CD4-positive, alpha-beta T cell treated with Interleukin-6 for 4 hours (primary cell): ENCODE measurements at regions not wholly inside any gene's neighbourhood (a gene's known extent, or its start where the extent isn't known, plus 50 kb on each side); places are given as distances from the start of the nearest gene placed in this dataset.

Source experiments
- DNase-seq: peaks from one replicate; pipeline ENCODE4 v3.0.0-alpha.2; 2020; ENCODE audit warnings: mixed read lengths

DNA sequence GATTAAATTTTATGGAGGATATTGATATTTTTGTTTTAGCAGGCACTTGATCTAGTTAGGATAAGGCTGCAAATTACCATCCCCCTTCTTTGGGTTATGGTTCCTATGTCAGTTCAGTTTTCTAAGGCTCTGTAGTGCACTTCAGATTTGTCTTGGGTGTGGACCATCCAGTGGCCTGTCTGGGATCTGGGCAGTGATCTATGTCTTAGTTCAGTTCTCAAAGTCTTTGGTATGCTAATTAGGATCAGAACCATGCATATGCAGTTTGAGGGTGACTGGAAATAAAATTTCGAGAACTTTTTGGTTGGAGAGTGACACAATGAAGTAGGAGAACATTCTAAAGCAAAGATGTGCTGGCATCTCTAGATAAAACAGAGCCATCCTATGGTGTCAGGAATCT, 388.2 kb downstream of the MID1IP1 start:
- no peak for DNase-seq

DNA sequence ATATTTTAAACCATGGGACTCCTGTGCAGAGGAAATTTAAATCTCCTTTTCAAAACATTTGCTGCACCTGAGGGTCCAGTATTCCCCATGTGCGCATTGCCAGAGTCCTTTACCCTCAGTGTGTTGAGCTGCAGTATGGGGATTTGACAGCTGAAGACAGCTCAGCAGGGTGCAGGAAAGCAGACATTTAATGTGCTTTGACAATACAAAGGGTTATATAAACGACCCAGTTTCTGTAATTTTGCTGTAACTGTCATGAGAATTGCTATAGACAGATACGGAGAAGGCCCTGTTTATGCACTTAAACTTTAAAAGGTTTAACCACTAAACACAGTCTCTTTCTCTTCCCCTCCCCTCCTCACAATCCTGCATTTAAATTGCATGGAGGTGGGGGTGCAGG, 393.4 kb downstream of the MID1IP1 start:
- DNase-seq: no peak

DNA sequence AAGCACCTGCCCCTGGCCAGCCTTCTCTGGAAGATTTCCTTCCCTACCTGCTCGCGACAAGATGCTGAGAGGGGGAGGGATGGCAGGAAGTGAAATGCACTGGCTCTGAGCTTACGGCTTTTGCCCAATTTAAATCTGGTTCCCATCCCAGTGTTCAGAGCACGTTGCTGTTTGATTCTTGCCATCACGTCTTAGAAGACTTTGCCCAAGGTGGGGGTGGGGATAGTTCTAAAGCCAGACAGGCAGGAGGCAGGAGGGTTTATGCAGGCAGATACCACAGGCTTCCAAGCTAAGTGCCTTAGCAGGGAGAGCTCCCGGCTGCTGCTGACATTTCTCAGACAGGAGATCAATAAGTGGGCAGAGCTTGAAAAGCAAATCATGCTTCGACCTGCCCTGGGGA, 393.9 kb downstream of the MID1IP1 start:
- DNase-seq: peak; percentile 6

DNA sequence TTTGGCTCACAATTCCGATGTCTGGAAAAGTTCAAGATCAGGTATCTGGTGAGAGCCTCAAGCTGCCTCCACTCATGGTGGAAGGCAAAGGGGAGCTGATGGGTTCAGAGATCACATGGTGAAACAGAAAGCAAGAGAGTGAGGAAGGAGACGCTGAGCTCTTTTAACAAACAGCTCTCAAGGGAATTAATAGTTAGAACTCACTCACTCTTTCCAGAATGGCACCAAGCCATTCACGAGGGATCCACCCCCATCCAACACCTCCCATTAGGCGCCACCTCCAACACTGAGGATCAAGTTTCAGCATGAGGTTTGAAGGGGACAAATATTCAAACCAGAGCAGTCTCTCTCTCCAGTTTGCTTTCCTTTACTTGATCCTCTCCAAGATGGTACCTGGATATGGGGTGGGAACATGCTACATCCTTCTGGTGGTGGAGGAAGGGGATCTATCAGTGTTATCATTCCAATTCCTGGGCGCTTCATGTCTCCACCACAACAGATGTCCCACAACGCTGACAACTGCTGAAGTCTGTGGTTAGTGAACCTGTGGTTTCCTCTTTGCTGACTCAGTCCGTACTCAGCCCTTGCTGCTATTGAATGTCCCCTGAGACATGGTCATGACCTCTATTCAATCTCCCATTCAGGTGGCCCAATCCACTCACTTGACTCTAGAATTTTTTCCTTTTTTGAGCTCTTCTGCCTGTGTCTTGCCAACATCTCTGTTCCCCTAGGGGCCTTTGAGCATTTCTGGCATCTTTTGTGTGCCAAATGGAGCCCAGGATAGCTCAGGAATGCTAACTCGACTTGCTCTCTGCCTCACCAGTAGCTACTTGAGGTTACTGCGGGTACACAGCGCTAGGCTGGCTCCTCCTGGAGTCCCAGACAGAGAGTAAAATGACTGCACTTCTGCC, 395.2 kb downstream of the MID1IP1 start:
- DNase-seq: peak; percentile 55

DNA sequence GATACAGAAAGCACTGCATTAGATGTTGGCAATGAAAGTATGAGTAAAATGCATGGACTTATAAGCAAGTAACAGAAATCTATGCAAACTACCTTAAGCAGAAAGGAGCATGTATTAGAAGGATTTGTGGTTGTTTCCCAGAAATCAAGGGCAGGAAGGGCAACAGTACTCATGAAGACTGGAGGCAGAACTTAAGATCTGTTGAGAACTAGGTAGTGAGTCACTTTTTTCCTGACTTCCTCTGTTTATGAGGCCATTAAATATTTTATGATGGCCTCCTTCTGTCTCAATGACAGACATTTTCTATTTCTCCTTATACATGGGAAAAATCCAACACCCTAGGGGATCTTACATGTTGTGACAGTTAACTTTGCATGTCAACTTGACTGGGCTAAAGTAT, 398.2 kb downstream of the MID1IP1 start:
- no peak for DNase-seq

DNA sequence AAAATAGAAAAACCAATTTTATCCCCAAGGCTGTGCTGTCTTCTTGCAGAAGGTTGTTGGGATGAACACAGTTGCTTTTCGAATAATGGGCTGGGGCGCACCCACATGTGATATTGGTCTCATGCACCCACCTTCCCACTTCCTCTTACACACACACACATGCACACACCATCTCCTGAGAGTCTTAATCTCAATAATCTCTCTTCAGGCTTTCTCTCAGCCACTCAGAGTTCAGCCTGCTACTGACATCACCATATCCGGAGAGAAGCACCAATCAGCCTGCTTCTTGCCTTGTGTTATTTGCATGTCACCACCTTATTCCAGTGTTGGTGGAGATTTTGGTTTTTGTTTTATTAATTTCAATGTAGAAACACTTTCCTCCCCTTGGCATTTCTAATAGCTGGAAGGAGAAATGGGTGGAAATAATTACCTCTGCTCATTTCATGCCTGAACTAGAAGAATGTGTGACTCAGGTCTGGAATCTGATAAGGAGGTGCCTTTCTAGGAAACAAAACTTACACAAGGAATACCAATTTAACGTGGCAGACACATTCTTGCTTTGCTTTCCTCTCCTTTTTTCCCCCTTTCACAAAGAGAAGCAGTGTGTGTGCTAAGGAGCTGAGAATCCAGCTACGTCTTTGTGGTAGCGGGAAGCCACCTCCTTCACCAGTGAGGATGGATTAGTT, 400.2 kb downstream of the MID1IP1 start:
- no peak for DNase-seq

DNA sequence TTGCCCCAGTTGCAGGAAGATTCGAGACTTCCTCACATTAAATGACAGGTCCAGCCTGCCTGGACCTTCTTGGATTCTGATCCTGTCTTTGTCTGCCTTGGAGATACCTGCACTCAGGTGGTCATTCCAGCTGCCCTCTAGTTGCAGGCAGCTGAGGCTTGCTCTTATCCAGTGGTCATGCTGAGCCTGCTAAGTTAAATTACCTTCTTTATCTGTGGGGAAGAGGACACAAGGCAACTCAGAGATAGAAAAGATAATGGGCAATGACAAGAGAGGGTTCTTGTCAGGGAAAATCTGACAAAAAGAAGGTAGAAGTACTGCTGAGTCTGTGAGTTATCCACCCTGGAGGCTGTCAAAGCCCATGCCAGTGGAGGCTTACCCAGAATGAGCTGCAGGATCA, 401.4 kb downstream of the MID1IP1 start:
- DNase-seq: no peak

DNA sequence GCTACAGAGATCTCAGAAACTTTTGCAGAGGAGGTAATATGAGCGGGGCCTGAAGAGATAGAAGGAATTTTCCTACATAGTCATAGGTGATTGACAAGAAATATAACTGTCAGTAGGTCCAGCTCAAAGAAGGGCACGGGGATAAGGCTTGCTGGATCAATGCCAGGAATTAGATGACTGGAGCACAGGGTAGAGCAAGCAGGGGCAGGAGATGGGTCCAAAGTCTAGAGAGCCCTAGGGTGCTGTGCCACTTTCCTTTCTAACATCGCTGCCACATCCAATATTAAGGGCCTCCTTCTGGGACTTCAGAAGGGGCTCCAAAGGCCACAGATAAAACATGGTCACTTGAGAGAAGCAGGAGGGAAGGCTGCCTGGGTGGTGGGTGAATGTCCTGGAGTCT, 402.2 kb downstream of the MID1IP1 start:
- no peak for DNase-seq

DNA sequence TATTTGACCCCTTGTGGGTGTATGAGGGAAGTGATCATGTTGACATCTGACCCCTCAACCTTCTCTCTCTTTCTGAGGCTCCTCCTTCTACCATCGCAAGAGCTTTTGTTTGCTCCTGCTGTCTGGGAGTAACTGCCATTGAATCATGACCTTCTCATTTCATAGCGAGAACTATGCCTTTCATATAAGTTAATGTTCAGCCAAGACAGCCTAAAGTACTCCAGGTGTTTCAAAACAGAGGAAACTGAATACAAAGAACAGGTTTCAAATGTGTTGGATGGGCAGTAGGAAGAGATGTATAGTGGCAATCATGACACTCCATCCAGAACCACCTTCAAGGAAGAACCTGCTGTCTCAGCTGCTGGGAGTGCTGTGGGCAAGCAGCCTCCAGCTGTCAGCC, 403.1 kb downstream of the MID1IP1 start:
- DNase-seq: no peak

DNA sequence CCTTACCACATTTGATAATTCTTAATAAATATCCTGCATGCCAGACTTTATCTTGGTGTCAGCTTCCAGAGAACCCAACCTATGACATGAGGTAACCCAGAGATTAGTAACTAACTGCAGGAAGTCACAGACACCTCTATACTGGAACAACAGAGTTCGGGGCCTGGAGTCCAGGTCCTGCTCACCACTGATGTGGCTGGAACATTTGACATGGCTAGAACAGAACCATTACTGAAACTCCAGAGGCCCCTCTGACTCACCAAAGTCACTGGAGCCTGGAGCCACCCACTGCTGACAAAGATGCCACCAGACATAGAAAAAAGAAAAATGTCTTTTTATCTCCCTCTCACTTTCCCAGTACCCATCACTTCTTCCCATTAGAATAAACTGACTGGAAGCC, 403.7 kb downstream of the MID1IP1 start:
- DNase-seq: no peak

DNA sequence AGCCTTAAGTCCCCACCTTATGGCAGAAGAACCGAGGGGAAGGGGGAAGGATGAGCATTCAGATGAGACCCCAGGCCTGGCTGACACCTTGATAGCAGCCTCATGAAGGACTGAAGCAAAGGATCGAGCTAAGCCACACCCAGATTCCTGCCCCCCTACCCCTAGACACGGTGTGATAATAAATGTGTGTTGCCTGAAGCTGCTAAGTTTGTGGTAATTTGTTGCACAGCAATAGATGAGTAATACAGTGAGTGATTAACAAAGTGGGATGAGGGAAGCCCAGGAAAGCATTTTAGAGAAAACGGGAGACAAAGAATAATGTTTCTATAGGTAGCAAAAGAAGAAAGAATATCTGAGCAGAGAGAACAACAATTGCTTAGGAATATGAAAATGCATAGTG, 404.2 kb downstream of the MID1IP1 start:
- no peak for DNase-seq

DNA sequence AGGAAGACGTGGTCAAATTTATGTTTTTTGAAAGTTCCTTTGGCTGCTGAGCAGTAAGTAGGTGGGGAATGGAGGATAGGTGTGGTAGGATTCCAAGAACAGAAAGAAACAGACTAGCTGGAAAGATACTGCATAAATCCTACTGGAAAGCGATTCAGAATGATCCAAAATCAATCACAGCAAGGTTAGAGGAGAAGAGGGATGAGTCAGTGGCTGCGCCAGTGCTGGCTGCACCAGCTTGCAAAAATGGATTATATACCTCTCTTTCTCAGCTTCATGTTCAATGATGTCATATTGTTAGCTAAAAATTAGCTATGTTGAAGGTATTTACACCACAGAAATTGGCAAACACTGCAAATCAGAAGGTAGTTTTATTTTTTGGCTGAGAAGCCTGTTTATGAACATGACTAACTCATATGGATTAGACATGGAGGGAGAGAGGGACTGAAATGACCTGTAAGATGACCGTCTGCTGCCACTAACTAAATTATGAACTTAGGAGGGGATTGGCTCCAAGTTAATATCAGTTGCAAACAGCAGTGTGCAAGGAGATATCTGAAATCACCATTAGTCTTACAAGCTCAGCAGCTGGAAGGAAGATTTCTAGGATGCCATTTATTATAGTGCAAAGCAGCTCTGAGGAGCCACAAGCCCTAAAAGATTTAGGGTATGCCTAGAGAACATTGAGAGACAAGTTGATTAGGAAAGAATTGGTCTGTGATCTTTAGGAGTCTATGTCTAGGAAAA, 405.3 kb downstream of the MID1IP1 start:
- no peak for DNase-seq

DNA sequence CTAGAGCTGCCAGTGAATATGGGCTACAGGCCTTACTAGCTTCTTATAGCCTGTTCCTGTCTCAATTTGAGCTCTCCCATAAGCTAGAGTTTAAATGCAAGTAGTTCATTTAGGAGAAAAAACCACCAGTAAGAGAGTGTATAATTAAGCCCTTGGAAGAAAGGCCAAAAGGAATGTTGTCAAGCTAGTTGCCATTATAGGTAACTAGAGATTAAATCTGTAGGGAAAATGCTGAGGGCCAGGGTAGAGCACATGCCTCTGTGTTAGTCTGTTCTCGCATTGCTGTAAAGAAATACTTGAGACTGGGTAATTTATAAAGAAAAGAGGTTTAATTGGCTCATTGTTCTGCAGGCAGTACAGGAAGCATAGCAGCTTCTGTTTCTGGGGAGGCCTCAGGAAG, 410.2 kb downstream of the MID1IP1 start:
- no peak for DNase-seq

DNA sequence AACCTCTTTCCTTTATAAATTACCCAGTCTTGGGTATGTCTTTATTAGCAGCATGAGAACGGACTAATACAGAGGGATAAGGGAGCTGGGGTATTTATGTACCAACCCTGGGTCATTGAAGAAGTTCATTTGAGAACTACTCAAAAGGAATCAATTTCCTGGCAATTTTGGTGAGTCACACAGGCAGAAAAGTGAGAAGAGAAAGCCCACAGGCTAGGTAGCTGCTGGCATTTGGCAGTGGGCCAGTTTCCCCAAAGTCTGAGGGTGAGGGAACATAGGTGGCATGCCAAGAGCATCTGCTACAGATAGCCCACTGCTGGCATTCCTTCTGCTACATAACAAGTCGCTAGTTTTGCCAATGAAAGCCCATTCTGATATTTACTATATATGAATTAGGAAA, 411.2 kb downstream of the MID1IP1 start:
- peak; percentile 57 for DNase-seq

DNA sequence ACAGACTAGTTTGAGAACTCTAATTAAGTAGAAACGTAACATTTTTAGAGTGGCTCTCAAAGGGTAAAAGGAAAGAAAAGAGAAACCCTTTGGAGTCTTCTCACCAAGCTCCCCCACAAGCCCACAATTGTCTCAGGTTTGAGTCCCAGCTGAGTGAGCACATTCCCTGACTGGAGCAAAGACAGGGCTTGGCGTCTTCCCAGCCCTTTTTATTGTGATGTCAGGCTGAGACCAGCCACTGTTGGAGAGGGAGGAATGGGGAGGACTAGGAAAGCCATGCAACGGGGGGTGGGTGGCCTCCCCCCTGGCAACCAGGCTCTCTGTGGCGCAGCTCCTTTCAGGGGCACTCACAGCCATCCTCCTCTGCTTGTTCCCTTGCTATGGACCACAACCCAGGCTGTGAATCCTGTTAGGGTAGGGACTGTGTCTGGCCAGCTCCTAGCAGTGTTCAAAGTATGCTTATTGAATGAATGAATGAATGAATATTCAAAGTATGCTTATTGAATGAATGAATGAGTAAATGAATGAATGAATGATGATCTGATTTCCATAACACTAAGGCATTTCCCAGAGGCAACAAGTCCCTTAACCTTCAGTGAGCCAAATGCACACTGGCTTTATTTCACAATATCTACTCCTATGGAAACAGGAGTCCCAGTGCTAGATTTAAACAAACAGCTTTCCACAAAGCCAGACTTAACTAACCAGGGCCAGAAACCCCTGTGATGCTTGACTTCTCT, 413.3 kb downstream of the MID1IP1 start:
- no peak for DNase-seq

DNA sequence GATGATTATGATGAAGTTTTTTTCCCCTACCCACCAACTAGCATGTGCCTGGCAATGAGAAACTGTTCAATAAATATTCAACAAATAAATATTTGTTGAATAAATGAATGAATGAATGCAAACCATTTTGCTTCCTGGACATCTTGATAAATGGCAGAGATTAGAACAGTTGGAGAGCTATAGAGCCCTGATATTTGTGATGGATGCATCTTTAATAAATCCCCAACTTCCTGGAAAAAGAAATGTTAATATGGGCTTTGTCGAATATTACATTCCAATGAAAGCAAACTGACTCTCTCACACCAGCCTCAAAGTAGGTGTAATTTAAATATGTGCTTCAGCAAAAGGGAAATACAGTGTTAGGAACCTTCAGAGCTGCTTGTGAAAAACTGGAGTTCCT, 419.7 kb downstream of the MID1IP1 start:
- no peak for DNase-seq

DNA sequence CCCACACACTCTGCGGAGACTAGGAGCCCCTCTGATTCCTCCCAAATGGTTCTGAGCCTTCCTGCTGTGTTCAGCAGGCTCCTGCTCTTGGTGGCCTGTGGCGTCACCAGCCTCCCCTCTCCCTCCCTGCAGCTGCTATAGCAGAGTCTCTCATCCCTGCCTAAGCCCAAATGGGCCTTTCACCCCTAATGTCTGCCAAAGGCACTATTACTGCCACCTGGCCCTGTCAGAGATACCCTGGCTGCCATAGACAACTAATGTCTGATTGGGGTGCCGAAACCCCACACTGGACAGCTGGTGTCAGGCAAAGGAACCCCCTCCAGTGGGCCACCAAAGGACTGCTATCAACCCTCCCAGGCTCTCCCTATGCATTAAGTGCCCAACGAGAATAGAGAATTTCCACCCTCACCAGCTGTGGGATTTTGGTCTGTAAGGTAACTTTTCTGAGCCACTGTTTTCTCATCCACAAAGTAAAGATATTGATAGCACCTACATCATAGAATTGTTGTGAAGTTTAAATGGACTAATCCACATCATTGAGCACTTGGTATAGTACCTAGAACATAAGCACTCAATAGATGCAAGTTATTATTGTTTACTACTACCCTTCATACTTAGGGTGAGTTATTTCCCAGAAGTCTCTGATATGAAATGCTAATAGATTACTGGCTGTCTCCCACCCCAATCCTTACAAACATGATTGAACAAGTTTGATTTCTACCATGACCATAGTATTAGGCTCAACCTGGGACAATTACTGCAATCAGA, 421.3 kb downstream of the MID1IP1 start:
- DNase-seq: no peak

DNA sequence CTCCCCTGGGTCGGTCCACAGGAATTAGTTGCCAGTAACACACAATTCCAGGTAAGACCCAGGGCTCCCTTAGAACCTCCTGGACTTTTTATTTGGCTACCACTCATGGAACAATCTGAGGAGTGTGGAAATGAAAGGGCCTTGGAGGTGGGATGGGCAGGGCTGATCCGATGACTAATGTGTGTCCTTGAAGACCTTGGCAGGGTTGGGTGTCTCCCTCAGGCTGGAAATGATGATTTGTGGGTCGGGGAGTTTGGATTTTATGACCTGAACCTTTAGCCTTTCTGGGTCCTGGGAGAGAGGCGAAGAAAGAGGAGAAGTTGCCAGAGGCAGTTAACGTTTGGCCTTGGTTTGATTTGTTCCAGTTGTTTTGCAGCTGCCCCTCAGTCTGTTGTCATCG, 425.0 kb downstream of the MID1IP1 start:
- DNase-seq: no peak

DNA sequence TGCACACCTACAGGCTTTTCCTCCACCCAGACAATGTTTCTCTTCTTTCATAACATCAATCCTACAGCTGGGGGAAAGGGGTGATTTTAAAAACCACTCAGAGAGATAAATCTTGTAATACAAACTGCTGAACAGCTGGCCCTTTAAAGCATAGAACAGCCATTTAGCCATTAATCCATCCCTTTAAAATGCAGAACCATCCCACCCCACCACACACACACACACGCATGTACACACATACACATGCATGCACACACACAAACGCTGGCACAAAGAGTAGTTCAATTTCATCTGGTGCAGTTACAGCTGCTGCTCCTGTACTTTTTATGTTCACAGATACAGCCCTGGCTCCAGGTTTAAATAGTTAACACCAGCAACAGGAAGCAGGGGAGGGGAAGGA, 426.1 kb downstream of the MID1IP1 start:
- DNase-seq: no peak

DNA sequence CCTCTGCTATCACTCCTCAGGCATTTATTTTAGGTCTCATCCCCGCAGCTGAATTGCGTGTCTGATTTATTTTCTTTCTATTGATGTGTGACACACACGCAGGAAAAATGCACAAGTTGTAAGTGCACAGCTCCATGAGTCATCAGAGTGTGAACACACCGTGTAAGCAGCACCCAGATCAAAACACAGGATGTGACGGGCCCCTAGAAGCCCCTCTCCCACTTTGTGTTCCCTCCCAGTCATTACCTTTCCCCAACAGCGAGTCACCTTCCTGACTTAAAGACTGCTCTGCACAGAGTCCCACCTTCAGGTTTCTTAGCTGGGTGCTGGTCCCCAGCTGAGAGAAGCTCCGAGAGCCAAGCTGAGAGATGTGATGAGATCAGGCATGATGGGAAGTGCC, 436.7 kb downstream of the MID1IP1 start:
- DNase-seq: peak; percentile 34

DNA sequence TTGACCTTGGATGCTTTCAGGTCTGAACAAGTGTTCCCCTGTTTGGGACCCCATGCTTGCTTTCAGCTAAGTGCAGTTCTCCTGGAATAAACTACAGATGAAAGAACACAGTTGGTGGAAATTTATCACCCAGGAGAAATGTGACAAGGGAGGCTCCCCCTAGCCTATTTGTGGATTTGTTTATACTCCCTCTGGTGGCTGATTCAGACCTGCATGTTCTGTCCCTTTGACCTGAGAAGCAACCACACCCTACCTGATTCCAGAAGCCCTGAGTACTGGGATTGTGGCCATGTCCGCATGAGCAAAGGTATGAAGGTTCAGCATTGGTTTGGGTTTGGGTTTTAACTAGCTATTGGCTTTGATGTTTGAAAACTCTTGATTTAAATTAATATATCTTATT, 440.9 kb downstream of the MID1IP1 start:
- peak; percentile 41 for DNase-seq

DNA sequence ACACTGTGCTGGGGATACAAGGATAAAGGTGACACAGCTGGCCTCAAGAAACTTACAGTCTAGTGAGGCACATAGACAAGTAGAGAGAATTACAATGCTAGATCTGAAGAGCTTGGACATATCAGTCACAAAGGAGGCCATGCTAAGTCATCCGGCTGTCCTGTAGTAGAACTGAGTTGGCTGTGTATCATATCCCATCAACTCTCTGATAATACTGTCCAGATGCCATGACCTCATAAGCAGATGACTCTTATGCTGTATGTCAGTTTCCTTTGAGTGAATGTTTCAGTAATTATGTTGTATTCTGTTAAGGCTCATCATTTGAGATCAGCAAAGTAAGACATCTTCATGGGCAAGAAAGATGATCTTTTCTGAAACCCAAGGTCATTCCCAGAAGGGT, 442.9 kb downstream of the MID1IP1 start:
- DNase-seq: no peak
